GM20000 (cell line): ENCODE measurements at regions not wholly inside any gene's neighbourhood (a gene's known extent, or its start where the extent isn't known, plus 50 kb on each side); places are given as distances from the start of the nearest gene placed in this dataset.

Experiments used
- DNase-seq: peaks from one replicate; pipeline ENCODE4 v3.0.0; 2012; ENCODE audit warnings: low spot score
- TF ChIP-seq, protein P1 (sequence below): IDR thresholded peaks from 2 replicates; pipeline ENCODE4 v1.5.1; 2012; ENCODE audit warnings: mild to moderate bottlenecking, control low read depth; ENCODE audit errors: extremely low read depth, missing control alignments

DNA sequence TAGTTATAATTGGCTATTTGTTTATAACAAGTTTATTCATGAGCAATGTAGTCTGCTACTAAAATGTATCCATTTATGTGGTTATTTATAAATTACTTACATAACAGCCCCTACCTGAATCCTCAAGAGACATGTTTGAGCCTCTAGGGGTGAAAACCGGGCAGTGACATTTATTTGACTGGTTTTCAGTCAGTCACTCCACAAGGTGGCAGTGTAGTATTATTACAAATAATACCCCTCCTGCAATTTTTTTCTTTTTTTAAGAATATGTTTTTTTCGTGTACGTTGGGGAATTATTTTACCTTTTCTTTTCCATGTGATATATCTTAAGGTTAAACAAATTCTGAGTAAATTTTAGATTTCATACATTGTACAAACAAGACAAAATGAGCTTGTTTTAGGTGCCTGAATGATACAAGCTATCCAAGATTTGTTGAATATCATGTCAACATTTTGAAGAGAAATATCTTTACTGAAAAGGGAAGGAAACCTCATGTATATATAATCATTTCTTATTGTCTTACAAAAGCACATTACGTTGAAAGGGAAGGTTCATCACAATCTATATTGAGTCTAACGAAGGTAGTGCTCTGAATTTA, 598.7 kb upstream of the TECRL start:
- TF ChIP-seq, protein P1, sequence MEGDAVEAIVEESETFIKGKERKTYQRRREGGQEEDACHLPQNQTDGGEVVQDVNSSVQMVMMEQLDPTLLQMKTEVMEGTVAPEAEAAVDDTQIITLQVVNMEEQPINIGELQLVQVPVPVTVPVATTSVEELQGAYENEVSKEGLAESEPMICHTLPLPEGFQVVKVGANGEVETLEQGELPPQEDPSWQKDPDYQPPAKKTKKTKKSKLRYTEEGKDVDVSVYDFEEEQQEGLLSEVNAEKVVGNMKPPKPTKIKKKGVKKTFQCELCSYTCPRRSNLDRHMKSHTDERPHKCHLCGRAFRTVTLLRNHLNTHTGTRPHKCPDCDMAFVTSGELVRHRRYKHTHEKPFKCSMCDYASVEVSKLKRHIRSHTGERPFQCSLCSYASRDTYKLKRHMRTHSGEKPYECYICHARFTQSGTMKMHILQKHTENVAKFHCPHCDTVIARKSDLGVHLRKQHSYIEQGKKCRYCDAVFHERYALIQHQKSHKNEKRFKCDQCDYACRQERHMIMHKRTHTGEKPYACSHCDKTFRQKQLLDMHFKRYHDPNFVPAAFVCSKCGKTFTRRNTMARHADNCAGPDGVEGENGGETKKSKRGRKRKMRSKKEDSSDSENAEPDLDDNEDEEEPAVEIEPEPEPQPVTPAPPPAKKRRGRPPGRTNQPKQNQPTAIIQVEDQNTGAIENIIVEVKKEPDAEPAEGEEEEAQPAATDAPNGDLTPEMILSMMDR: no peak
- peak; percentile 10 for DNase-seq

DNA sequence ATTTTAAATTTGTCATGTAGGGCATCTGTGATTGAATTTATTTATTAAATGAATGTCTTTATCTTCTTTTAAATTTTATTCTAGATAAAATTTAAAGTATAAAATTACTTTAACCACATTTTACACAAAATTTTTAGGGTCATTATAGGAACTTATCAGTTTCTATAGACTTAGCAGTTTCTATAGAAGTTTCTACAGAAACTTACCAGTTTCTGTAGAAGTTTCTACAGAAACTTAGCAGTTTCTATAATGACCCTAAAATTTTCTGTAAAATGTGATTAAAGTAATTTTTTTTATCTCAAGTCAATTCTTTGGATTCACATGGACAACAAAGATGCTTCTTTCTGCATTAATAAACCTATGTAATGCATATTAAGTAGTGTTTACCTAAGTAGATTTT, 565.9 kb upstream of the TECRL start:
- TF ChIP-seq, protein P1: no peak
- DNase-seq: no peak

DNA sequence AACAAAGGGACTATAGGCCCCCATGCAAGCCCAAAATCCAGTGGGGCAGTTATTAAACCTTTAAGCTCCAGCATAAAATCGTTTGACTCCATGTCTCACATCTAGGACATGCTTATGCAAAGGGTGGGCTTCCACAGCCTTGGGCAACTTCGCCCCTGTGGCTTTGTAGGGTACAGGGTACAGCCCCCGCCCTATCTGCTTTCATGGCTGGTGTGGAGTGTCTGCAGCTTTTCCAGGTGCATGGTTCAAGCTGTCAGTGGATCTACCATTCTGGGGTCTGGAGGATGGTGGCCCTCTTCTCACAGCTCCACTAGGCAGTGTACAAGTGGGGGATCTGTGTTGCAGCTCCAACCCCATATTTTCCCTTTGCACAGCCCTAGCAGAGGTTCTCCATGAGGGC, 559.8 kb upstream of the TECRL start:
- no peak for DNase-seq
- TF ChIP-seq, protein P1: no peak

DNA sequence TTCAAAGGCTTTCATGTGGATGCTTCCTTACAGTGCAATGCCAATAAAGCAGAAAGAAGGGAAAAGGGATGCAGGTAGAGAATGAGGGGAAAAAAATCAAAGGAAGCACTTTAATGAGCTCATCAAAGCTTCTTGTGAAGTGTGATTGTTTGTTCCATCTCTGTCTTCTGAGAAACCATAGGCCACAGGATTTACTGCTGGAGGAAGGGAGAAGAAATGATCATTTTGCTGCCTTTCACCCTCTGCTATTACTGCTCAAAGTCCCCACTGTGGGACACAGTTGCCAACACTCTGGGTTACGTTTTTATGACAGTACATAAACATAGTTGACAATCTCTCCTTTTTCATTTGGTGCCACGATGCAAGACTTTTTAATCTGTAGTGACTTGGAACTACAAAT, 558.0 kb upstream of the TECRL start:
- TF ChIP-seq, protein P1: no peak

DNA sequence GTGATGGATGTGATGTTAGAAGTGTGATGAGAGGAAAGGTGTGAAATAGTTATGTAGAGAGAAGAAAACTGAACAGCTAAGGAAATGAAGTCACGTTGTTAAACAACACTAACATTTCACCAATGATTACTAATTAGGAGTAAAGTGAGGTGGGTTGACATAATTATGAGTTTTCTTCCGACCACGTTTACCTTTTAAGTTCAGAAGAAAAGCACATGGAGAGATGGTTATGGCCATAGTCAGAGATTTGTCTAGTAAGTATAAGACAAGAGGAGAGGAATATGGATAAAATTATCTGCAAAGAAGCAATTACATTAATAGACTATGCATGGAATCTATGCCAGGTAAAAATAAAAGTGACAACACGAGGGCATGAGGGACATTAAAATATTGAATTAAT, 551.3 kb upstream of the TECRL start:
- DNase-seq: no peak
- TF ChIP-seq, protein P1: no peak

More for the DNA sequence above, 558.0 kb upstream of the TECRL start:
- DNase-seq: no peak

DNA sequence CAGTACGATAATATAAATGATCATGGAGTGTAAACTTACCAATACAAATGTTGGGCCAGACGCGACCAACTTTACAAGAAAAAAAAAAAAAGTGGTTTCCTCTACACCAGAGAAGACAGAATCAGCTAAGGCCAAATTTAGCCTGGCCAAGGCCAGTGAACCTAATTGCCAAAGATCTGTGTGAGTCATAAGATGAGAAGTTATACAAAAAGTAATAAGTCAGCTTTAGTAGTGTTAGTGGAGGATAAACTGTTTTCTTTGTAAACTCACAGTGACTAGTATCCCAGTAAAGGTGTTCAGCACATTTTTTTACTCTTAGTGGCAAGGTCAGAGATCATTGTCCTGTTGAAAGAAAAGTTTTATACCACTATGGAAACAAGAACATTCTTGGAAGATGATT, 531.4 kb upstream of the TECRL start:
- no peak for DNase-seq

DNA sequence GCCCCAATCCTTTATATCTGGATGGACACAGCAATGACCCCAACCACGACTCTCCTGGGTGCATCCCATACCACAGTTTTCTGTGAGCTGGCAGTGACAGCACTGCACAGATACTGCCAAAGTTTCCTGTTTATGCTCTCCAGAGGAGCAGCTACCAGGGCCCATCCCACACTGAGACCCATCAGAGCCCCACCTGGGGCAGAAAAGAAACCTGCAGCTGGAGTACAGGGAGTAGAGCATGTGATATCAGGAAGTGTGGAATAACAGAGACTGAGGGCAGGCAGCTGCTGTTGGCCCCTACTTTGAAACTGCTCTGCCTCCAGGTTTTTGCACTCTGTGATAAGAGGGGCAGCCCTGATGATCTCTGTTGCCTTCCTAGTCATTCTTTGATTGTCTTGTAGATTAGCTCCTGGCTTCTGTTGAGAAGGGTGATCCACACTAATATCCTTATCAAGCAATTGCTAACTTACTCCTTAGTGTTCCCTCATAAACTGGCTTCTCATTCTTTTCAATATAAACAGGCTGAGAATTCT, 526.3 kb upstream of the TECRL start:
- no peak for DNase-seq
- TF ChIP-seq, protein P1: no peak

More for the DNA sequence above, 531.4 kb upstream of the TECRL start:
- TF ChIP-seq, protein P1: no peak
